Small intestine (tissue), 7 donors: ENCODE measurements at regions not wholly inside any gene's neighbourhood (a gene's known extent, or its start where the extent isn't known, plus 50 kb on each side); places are given as distances from the start of the nearest gene placed in this dataset.

ENCODE experiments used
- DNase-seq, 2 donors: peaks; one replicate each; pipeline versions ENCODE4 v3.0.0 to v3.0.0-alpha.2; 2013
- FAIRE-seq: peaks from 2 replicates; lab custom pipeline; 2012; peaks lifted over from hg19 to GRCh38; lab: Jason Lieb, UNC
- H3K27ac ChIP-seq, 3 donors: one replicate each; pipeline ENCODE4 v1.5.1; 2013; ENCODE audit warnings: low read length in 2 of 3, mild to moderate bottlenecking in 2 of 3, control low read depth in 1 of 3, inconsistent platforms in 1 of 3, low read depth in 1 of 3, moderate library complexity in 1 of 3
- H3K27me3 ChIP-seq, 3 donors: one replicate each; pipeline ENCODE4 v1.6.1; 2013; ENCODE audit warnings: low read length in 3 of 3, inconsistent platforms in 1 of 3; ENCODE audit not compliant: control insufficient read depth in 3 of 3, insufficient read depth in 3 of 3
- H3K36me3 ChIP-seq, 3 donors: one replicate each; pipeline ENCODE4 v1.6.1; 2013; ENCODE audit warnings: low read length in 3 of 3, inconsistent platforms in 1 of 3, low read depth in 1 of 3, mild to moderate bottlenecking in 1 of 3, moderate library complexity in 1 of 3; ENCODE audit not compliant: control insufficient read depth in 3 of 3, insufficient read depth in 2 of 3
- H3K4me1 ChIP-seq, 3 donors: one replicate each; pipeline ENCODE4 v1.6.1; 2013; ENCODE audit warnings: low read length in 2 of 3, inconsistent platforms in 1 of 3, low read depth in 1 of 3, mild to moderate bottlenecking in 1 of 3, moderate library complexity in 1 of 3; ENCODE audit not compliant: control insufficient read depth in 3 of 3, insufficient read depth in 2 of 3
- H3K4me3 ChIP-seq, 3 donors: one replicate each; pipeline ENCODE4 v1.5.1; 2013; ENCODE audit warnings: low read length in 3 of 3, control low read depth in 1 of 3, inconsistent platforms in 1 of 3, low read depth in 1 of 3, mild to moderate bottlenecking in 1 of 3, moderate library complexity in 1 of 3
- H3K9me3 ChIP-seq, 2 donors: one replicate each; pipeline ENCODE4 v1.6.1; 2013; ENCODE audit warnings: low read depth in 1 of 2, low read length in 1 of 2; ENCODE audit not compliant: control insufficient read depth in 2 of 2, insufficient read depth in 1 of 2
- WGBS, 3 donors: extraction: QIAGEN DNeasy Blood & Tissue Kit; methylation state at CpG; one replicate each; pipeline ENCODE4 v1.1.7; 2013; 5-methylcytosine and 5-hydroxymethylcytosine counted together
- donor health status: healthy with polysubstance abuse.
- donor health status: control.
- donor health status: control.
- donor health status: Bipolar disorder and iron deficiency.
- donor health status: healthy.

DNA sequence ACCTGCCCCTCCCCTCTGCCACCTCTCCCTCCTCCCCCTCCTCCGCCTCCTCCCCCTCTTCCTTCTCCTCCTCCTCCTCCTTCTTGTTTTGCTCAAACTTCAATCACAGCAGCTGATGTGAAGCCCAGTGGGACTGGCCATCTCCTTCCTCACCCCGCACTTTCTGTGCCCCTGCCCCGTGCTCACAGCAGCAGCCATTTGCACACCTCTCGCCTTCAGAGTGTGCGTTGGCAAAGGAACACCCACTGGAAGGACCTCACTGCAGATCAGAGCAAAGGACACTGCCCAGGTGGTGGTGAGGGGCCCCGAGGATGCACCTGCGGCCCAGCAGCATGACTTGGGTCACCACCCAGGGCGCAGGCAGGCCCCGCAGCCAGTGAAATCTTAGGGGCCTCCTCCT is 98.8 kb downstream of the SOX1 start:
- Histone ChIP-seq H3K27ac (no peak overlapping the region), H3K36me3 (no peaks in the 10 kb centered on the region), H3K9me3 (no peaks in the 10 kb centered on the region), H3K4me1 (no peaks in the 10 kb centered on the region), H3K4me3 (no peak overlapping the region), H3K27me3 (no peaks in the 10 kb centered on the region)
- no peak for DNase-seq
- FAIRE-seq, result no peak
- WGBS, 3 donors, result 70 to 74% (median 72%) methylated on average over 9 of the region's 9 CpGs

GRCh38 chr13:112168761-112169160 is 101.8 kb downstream of the SOX1 start:
- no peak overlapping the region for H3K27ac ChIP-seq
- FAIRE-seq (no peak), DNase-seq (no peak)
- 77 to 92% (median 89%) methylated on average over 11 of the region's 11 CpGs for WGBS, 3 donors
- no peaks in the 10 kb centered on the region for H3K4me1 ChIP-seq
- H3K36me3 ChIP-seq, result no peaks in the 10 kb centered on the region
- H3K4me3 ChIP-seq, result no peak overlapping the region
- no peaks in the 10 kb centered on the region for H3K9me3 ChIP-seq
- no peaks in the 10 kb centered on the region for H3K27me3 ChIP-seq

DNA sequence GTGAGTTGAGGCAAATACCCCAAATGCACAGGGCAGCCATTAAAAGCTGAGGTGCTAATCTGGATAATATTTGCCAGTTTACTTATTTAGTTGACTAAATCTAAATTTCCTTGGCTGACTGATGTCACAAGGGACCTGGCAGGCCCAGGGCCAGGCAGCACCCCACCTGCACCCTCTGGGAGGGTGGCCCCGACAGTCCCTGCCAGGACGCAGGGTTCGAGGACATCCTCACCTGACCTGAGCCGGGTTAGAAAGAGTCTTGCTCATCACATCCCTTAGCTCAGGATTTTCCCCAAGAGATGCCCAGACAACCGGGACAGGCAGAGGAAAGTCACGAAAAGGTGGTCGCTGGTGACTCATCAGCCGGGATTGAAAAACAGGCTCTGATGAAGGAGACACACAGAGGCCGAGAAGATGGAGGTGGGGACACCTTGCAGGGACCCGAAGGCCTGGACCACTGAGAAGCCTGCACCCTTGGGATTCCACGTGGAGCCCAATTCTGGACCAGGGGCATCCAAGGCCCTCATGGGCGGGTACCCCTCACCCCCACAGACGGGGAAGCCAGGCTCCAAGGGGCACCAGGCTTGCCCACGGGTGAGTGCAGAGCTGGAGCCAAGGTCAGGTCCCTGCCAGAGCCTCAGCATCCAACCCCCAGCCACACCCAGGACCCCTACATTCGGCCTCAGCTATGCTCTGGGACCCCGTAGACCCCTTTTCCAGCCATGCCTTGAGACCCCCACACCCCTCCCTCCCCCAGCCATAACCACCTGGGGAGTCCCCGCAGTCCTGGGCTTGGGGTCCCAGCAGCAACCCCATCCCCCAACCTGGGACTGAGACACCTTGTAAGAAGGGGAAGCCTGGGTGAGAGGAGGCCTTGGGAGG is 103.2 kb downstream of the SOX1 start:
- Histone ChIP-seq H3K27me3 (peaks cover 0 to 6% (median 0%) of the 10 kb centered on the region in 3 donors), H3K4me1 (no peaks in the 10 kb centered on the region), H3K4me3 (no peak overlapping the region), H3K9me3 (peaks cover 0 to 3% of the 10 kb centered on the region in 2 donors), H3K27ac (no peak overlapping the region), H3K36me3 (no peaks in the 10 kb centered on the region)
- 88 to 92% (median 90%) methylated on average over 16 to 17 of the region's 17 CpGs for WGBS, 3 donors
- FAIRE-seq (no peak), DNase-seq (no peak)

DNA sequence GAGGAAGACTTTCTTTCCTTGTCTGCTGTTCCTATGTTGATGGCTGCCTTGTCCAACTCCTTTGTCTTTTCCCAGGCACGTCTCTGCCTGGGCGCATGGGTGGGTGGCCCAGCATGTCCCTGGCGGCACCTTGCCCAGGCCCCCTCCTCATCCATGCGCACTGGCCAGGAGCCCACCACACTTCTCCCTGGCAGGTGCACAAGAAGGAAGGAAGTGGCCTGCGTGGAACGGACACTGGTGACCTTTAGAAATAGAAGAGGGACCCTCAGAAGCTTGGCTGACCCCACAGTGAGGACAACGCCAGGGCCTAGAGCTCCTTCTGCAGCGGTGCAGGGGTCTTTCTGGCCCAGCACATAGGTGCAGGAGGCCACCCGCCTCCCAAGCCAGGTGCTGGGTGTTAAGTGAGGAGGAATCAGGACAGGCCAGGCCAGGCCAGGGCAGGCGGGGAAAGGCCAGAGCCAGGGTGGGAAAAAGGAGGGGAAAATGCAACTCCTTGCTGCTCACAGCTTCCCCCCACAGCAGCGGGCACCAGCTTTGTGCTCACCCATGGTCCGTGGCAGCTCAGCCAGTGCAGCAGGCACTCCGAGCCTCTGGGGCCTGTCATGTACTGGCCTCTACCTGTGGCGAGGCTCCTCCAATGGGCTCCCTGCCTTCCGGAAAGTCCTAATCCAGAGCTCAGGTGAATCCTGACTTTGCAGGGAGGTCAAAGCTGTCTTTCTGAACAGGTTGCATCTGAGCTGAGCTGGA is 104.0 kb downstream of the SOX1 start:
- Histone ChIP-seq H3K36me3 (no peaks in the 10 kb centered on the region), H3K27ac (no peak overlapping the region), H3K27me3 (peaks cover 0 to 6% (median 0%) of the 10 kb centered on the region in 3 donors), H3K9me3 (peaks cover 0 to 3% of the 10 kb centered on the region in 2 donors), H3K4me1 (no peaks in the 10 kb centered on the region), H3K4me3 (no peak overlapping the region)
- FAIRE-seq (no peak), DNase-seq (no peak)
- 83 to 92% (median 90%) methylated on average over 15 of the region's 15 CpGs for WGBS, 3 donors

DNA sequence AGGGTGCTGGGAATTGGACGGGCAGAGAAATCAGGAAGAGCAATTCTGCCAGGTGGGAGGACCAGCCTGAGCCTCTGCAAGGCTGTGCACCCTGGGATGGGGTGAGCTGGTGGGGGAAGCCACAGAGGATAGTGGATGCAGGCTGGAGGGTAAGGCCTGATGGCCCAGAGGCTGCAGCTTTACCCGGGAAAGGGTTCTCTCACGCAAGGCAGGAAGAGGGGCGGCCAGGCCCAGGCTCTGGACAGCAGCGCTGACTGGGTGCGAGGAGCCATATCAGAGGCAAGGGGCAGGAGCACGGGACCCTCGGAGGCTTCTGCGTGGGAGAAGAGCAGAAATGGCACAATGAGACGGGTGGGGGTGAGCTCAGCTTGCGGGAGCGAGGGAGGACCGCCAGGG is 104.6 kb downstream of the SOX1 start:
- WGBS, 3 donors, result 91 to 94% (median 93%) methylated on average over 13 of the region's 13 CpGs
- Histone ChIP-seq H3K9me3 (peaks cover 0 to 3% of the 10 kb centered on the region in 2 donors), H3K27ac (no peak overlapping the region), H3K4me1 (no peaks in the 10 kb centered on the region), H3K36me3 (no peaks in the 10 kb centered on the region), H3K4me3 (no peak overlapping the region), H3K27me3 (peaks cover 0 to 6% (median 0%) of the 10 kb centered on the region in 3 donors)
- DNase-seq (no peak), FAIRE-seq (no peak)

- no peaks in the 10 kb centered on the region for H3K36me3 ChIP-seq
- no peak overlapping the region for H3K4me3 ChIP-seq
- H3K27ac ChIP-seq, result no peak overlapping the region
- peaks cover 0 to 3% of the 10 kb centered on the region in 2 donors for H3K9me3 ChIP-seq
- H3K4me1 ChIP-seq, result peaks cover 0 to under 1% (median 0%) of the 10 kb centered on the region in 3 donors
- H3K27me3 ChIP-seq, result peaks cover 0 to 6% (median 0%) of the 10 kb centered on the region in 3 donors
- DNase-seq (no peak), FAIRE-seq (no peak)
- 66 to 83% (median 78%) methylated on average over 9 of the region's 9 CpGs for WGBS, 3 donors
These were observed 105.1 kb downstream of the SOX1 start for GRCh38 chr13:112172017-112172416.

DNA sequence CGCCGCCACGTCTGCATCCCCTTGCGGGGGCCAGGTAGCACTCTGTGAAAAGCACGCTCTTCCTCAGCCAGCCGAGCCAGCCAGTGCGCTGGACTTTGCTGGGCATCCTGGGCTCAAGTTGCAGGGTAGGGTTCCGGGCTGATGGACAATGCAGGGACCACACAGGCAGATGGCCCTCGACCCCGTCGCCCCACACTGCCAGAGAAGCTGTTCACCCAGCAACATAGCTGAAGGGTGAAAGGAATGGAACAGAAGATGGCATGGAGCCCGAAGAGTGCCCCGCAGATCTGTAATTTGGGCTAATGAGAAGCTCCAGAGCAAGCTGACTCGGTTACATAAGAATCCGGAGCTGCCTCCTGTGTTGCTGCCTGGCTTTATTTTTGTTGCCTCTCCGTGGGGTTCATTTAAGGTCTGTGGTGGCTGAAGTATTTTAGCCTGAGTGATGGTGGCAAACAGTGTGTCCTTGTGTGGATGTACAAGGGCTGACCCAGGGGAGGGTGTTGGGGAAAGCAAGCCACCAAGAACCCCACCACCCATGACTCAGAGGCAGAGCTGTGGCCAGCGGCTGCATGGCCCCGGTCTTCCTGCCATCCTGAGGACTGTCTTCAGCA is 105.8 kb downstream of the SOX1 start:
- no peaks in the 10 kb centered on the region for H3K36me3 ChIP-seq
- peaks cover 0 to 3% of the 10 kb centered on the region in 2 donors for H3K9me3 ChIP-seq
- FAIRE-seq, result no peak
- peaks cover 0 to 3% (median 0%) of the 10 kb centered on the region in 3 donors for H3K4me1 ChIP-seq
- WGBS, 3 donors, result 84 to 90% (median 85%) methylated on average over 18 of the region's 18 CpGs
- peaks cover 0 to 6% (median 0%) of the 10 kb centered on the region in 3 donors for H3K27me3 ChIP-seq
- no peak for DNase-seq
- H3K27ac ChIP-seq, result no peak overlapping the region
- no peak overlapping the region for H3K4me3 ChIP-seq

GRCh38 chr13:112174476-112175110 is 107.6 kb downstream of the SOX1 start:
- no peak overlapping the region for H3K27ac ChIP-seq
- H3K36me3 ChIP-seq, result no peaks in the 10 kb centered on the region
- WGBS, 3 donors, result 83 to 88% (median 84%) methylated on average over 7 of the region's 7 CpGs
- FAIRE-seq (no peak), DNase-seq (no peak)
- H3K4me1 ChIP-seq, result peaks cover 0 to 3% (median 0%) of the 10 kb centered on the region in 3 donors
- peaks cover 0 to 6% (median 0%) of the 10 kb centered on the region in 3 donors for H3K27me3 ChIP-seq
- H3K4me3 ChIP-seq, result no peak overlapping the region
- peaks cover 0 to 3% of the 10 kb centered on the region in 2 donors for H3K9me3 ChIP-seq
